ENCODE measurements at regions not wholly inside any gene's neighbourhood (a gene's known extent, or its start where the extent isn't known, plus 50 kb on each side); places are given as distances from the start of the nearest gene placed in this dataset.

DNA sequence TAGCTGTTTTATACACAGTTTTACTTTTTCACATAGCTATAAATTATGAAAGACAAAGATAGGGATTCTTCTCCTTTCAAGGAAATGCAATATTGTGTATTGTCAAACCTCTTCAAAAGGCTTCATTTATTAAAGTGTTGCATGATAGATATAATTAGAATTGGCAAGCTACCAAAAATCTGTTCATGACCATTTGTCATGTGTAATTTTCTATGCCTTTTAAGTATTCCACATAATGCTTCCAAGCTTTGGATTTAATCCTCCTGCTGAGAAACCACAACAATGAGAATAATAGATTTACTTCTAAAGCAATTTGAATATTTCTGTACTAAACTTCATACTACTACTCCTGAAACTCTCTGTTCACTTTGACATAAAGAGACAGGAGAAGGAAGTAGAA, 403.2 kb upstream of the CCDC179 start:
- Histone ChIP-seq H3K79me2 (ENCODE audit: control insufficient read depth, insufficient read depth, low read length) (no peaks in the 10 kb centered on the region), H3K27ac (ENCODE audit: insufficient read depth, low read length) (no peak overlapping the region), H2AFZ (ENCODE audit: low read length) (no peak overlapping the region), H3K4me3 (replicated peaks in 1 of 4; ENCODE audit: control extremely low read depth in 1 of 4, insufficient read depth in 1 of 4, low read depth in 3 of 4, low read length in 4 of 4) (no peak overlapping the region), H3K9ac (ENCODE audit: insufficient read depth, low read length) (no peak overlapping the region), H4K20me1 (ENCODE audit: control insufficient read depth, extremely low read depth, insufficient read depth, low read length) (no peaks in the 10 kb centered on the region), H3K27me3 (ENCODE audit: control insufficient read depth, insufficient read depth, low read length) (no peaks in the 10 kb centered on the region), H3K9me3 (ENCODE audit: control insufficient read depth, insufficient read depth, low read depth, low read length) (no peaks in the 10 kb centered on the region), H3K4me2 (ENCODE audit: extremely low read depth, insufficient read depth, low read length) (no peak overlapping the region), H3K36me3 (ENCODE audit: control insufficient read depth, insufficient read depth, low read length) (no peaks in the 10 kb centered on the region), H3K4me1 (ENCODE audit: control insufficient read depth, extremely low read depth, insufficient read depth, low read length) (no peaks in the 10 kb centered on the region)
- peak in 1 of 2 donors; percentile 34 for DNase-seq (ENCODE audit: low read depth in 2 of 2)
- TF ChIP-seq, protein P1, sequence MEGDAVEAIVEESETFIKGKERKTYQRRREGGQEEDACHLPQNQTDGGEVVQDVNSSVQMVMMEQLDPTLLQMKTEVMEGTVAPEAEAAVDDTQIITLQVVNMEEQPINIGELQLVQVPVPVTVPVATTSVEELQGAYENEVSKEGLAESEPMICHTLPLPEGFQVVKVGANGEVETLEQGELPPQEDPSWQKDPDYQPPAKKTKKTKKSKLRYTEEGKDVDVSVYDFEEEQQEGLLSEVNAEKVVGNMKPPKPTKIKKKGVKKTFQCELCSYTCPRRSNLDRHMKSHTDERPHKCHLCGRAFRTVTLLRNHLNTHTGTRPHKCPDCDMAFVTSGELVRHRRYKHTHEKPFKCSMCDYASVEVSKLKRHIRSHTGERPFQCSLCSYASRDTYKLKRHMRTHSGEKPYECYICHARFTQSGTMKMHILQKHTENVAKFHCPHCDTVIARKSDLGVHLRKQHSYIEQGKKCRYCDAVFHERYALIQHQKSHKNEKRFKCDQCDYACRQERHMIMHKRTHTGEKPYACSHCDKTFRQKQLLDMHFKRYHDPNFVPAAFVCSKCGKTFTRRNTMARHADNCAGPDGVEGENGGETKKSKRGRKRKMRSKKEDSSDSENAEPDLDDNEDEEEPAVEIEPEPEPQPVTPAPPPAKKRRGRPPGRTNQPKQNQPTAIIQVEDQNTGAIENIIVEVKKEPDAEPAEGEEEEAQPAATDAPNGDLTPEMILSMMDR (conservative IDR thresholded peaks at IDR 0.05 in 1 of 2, IDR thresholded peaks at IDR 0.05 in 1 of 2; ENCODE audit: low read depth in 1 of 2, low read length in 2 of 2), result no peak
- no peak for TF ChIP-seq EZH2 (IDR thresholded peaks at IDR 0.05; ENCODE audit: low read length, missing control alignments)

DNA sequence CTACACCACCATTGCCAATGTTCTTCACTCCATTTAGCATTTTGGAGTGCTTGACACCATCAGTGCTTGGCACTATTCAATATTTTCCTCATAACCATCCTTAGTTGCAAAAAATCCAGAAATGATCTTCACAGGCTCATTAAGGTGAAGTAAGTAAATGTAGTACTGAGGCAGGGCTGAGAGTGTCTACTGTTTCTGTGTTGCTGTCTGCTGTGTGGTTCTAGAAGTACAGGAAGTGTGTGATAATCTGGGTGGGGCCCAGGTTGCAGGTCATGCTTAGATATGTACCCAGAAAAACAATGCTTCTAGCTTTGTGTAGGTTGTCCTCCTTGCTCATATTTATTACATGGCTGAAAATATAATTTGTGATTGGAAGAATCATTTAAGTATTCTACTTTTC, 411.8 kb upstream of the CCDC179 start:
- no peak for TF ChIP-seq EZH2 (IDR thresholded peaks at IDR 0.05; ENCODE audit: low read length, missing control alignments)
- TF ChIP-seq, protein P1 (conservative IDR thresholded peaks at IDR 0.05 in 1 of 2, IDR thresholded peaks at IDR 0.05 in 1 of 2; ENCODE audit: low read depth in 1 of 2, low read length in 2 of 2), result no peak
- no peak for DNase-seq (ENCODE audit: low read depth in 2 of 2)
- Histone ChIP-seq H3K9me3 (ENCODE audit: control insufficient read depth, insufficient read depth, low read depth, low read length) (no peaks in the 10 kb centered on the region), H3K27me3 (ENCODE audit: control insufficient read depth, insufficient read depth, low read length) (no peaks in the 10 kb centered on the region), H3K4me2 (ENCODE audit: extremely low read depth, insufficient read depth, low read length) (no peak overlapping the region), H4K20me1 (ENCODE audit: control insufficient read depth, extremely low read depth, insufficient read depth, low read length) (no peaks in the 10 kb centered on the region), H2AFZ (ENCODE audit: low read length) (no peak overlapping the region), H3K79me2 (ENCODE audit: control insufficient read depth, insufficient read depth, low read length) (no peaks in the 10 kb centered on the region), H3K4me3 (replicated peaks in 1 of 4; ENCODE audit: control extremely low read depth in 1 of 4, insufficient read depth in 1 of 4, low read depth in 3 of 4, low read length in 4 of 4) (no peak overlapping the region), H3K9ac (ENCODE audit: insufficient read depth, low read length) (no peak overlapping the region), H3K36me3 (ENCODE audit: control insufficient read depth, insufficient read depth, low read length) (no peaks in the 10 kb centered on the region), H3K27ac (ENCODE audit: insufficient read depth, low read length) (no peak overlapping the region), H3K4me1 (ENCODE audit: control insufficient read depth, extremely low read depth, insufficient read depth, low read length) (no peaks in the 10 kb centered on the region)

DNA sequence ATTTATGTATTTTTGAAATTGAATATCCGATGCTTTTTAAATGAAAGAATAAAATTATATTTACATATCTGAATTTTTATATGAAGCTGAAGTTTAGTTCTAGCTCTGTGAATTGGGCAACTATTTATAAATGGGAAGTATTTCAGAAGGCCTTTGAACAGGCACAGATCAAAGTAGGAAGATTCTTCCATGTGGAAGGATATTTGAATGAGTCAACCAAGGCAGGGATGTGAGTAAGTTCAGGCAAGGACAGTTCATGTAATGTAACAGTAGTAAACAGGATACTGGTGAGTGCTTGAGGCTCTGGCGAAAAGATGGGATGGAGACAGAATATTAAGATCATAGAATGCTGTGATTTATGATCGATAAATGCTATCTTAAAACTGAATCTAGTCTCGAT, 417.8 kb upstream of the CCDC179 start:
- no peaks in the 10 kb centered on the region for H3K79me2 ChIP-seq (ENCODE audit: control insufficient read depth, insufficient read depth, low read length)
- H3K9me3 ChIP-seq (ENCODE audit: control insufficient read depth, insufficient read depth, low read depth, low read length), result no peaks in the 10 kb centered on the region
- DNase-seq (ENCODE audit: low read depth in 2 of 2), result peak; percentile 22 to 74
- no peaks in the 10 kb centered on the region for H3K27me3 ChIP-seq (ENCODE audit: control insufficient read depth, insufficient read depth, low read length)
- H2AFZ ChIP-seq (ENCODE audit: low read length), result peak overlapping the region; percentile 1
- H3K36me3 ChIP-seq (ENCODE audit: control insufficient read depth, insufficient read depth, low read length), result no peaks in the 10 kb centered on the region
- no peak overlapping the region for H3K9ac ChIP-seq (ENCODE audit: insufficient read depth, low read length)
- H4K20me1 ChIP-seq (ENCODE audit: control insufficient read depth, extremely low read depth, insufficient read depth, low read length), result no peaks in the 10 kb centered on the region
- no peaks in the 10 kb centered on the region for H3K4me1 ChIP-seq (ENCODE audit: control insufficient read depth, extremely low read depth, insufficient read depth, low read length)
- H3K27ac ChIP-seq (ENCODE audit: insufficient read depth, low read length), result no peak overlapping the region
- H3K4me2 ChIP-seq (ENCODE audit: extremely low read depth, insufficient read depth, low read length), result no peak overlapping the region
- no peak for TF ChIP-seq EZH2 (IDR thresholded peaks at IDR 0.05; ENCODE audit: low read length, missing control alignments)
- TF ChIP-seq, protein P1 (conservative IDR thresholded peaks at IDR 0.05 in 1 of 2, IDR thresholded peaks at IDR 0.05 in 1 of 2; ENCODE audit: low read depth in 1 of 2, low read length in 2 of 2), result no peak
- H3K4me3 ChIP-seq (replicated peaks in 1 of 4; ENCODE audit: control extremely low read depth in 1 of 4, insufficient read depth in 1 of 4, low read depth in 3 of 4, low read length in 4 of 4), result no peak overlapping the region
